ENCODE measurements at regions not wholly inside any gene's neighbourhood (a gene's known extent, or its start where the extent isn't known, plus 50 kb on each side); places are given as distances from the start of the nearest gene placed in this dataset.

DNA sequence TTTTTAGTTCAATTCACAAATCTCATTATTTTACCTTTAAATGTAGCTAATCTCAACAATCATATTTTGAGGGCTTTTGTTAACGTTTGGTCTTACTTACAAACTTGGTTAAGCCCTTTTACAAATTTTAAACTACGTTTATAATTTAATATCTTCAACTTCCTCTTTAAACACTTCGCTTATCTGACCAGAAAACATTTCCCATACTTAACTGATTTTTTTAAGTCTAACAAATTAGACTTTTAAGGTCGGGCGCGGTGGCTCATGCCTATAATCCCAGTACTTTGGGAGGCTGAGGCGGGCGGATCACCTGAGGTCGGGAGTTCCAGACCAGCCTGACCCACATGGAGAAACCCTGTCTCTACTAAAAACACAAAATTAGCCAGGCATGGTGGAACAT is 300.9 kb downstream of the LMX1A start:
- TF ChIP-seq, protein P1, sequence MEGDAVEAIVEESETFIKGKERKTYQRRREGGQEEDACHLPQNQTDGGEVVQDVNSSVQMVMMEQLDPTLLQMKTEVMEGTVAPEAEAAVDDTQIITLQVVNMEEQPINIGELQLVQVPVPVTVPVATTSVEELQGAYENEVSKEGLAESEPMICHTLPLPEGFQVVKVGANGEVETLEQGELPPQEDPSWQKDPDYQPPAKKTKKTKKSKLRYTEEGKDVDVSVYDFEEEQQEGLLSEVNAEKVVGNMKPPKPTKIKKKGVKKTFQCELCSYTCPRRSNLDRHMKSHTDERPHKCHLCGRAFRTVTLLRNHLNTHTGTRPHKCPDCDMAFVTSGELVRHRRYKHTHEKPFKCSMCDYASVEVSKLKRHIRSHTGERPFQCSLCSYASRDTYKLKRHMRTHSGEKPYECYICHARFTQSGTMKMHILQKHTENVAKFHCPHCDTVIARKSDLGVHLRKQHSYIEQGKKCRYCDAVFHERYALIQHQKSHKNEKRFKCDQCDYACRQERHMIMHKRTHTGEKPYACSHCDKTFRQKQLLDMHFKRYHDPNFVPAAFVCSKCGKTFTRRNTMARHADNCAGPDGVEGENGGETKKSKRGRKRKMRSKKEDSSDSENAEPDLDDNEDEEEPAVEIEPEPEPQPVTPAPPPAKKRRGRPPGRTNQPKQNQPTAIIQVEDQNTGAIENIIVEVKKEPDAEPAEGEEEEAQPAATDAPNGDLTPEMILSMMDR (IDR thresholded peaks at IDR 0.05): no peak
- TF ChIP-seq POLR2A (IDR thresholded peaks at IDR 0.05) (no peak), EP300 (IDR thresholded peaks at IDR 0.05) (no peak), POLR2AphosphoS5 (IDR thresholded peaks at IDR 0.05) (no peak)
